T47D (cell line): ENCODE measurements at regions not wholly inside any gene's neighbourhood (a gene's known extent, or its start where the extent isn't known, plus 50 kb on each side); places are given as distances from the start of the nearest gene placed in this dataset.

Source experiments
- DNase-seq, 2 experiments: peaks; one replicate each; pipeline versions ENCODE4 v3.0.0 to v3.0.0-alpha.2; 2011 to 2012; ENCODE audit warnings: low read depth in 1 of 2, low spot score in 1 of 2
- JUND ChIP-seq: IDR thresholded peaks from 2 replicates; pipeline ENCODE4 v1.6.1; 2012; ENCODE audit warnings: low read depth
- in situ Hi-C: cut with HindIII; loops from 2 replicates; pipeline ENCODE4 v1.10.0; 2016; ENCODE audit warnings: low sequenced_read_pairs, low pct_unique_long_range_greater_than_20kb

DNA sequence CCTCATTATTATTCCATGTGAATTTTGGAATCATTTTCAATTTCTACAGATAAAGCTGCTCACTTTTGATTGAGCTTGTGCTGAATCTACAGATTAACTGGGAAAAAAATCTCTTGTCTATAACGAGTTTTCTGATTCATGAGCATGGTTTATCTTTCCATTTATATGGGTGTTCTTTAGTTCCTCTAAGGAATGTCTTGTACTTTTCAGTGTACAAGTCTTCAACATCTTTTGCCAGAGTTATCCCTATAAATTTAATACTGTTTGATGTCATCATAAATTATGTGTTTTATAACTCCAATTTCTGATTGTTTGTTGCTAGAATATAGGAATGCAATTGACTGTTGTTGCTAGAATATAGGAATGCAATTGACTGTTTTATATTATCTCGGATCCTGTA is 533.8 kb downstream of the OLFM4 start:
- in situ Hi-C loops, result no loop called here

DNA sequence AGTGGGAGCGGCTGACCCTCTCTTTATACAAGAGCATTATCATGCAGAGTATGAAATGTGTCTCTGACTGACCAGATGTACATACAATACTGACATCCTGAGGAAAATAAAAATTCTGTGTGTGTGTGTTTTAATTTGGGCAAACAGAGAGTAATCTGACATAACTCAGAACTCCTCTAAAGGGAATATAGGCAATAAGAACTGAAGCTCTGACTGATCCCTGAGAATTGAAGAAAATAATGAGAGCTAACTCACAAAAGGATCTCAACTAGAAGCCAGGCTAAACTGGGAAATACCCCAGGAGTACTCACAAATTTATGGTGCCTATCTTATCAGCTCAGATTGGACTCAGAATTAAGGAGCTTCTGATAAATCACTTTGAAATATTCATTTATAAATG is 539.9 kb downstream of the OLFM4 start:
- no peak for TF ChIP-seq JUND
- in situ Hi-C loops, result no loop called here
- DNase-seq, result no peak

More for the DNA sequence above, 533.8 kb downstream of the OLFM4 start:
- TF ChIP-seq JUND, result no peak
- no peak for DNase-seq

DNA sequence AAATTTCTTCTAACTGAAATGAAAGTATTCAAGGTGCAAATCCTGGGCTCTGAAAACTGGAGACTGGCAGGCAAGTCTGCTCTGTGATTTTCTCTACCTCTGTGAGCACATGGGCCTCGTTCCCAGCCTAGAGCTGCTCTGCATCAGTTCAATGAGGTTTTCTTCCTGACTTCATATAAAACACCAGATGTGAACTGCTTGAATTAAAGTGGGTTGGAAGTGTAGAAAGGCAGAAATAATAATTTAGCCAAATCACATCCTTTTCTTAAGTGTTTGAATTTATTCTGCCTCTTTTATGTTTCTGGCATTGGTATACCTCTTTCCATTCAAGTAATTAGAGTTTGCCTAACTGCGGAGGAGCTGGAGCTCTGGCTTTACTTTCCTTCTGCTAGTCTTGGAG is 540.8 kb downstream of the OLFM4 start:
- in situ Hi-C loops, result no loop called here
- no peak for DNase-seq
- no peak for TF ChIP-seq JUND

DNA sequence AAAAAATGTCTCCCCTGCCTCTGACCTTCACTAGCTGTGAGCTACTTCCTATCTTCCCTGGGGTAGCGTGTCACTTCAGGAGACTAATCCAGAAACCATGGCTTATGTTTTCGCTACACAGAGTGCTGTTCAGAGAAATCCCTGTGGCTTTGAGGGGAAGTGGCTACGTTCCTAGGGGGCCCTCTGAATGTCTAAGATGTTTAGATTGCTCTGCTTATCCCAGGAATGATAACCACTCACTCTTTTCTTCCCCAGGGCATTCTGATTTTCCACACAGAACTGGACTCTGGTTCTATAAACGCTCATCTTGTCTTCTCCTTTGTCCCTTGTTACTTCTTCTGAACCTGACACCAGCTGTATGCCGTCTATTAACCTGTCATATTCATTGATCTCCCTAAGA is 572.5 kb downstream of the OLFM4 start:
- DNase-seq, result no peak
- in situ Hi-C loops, result no loop called here
- TF ChIP-seq JUND, result no peak

DNA sequence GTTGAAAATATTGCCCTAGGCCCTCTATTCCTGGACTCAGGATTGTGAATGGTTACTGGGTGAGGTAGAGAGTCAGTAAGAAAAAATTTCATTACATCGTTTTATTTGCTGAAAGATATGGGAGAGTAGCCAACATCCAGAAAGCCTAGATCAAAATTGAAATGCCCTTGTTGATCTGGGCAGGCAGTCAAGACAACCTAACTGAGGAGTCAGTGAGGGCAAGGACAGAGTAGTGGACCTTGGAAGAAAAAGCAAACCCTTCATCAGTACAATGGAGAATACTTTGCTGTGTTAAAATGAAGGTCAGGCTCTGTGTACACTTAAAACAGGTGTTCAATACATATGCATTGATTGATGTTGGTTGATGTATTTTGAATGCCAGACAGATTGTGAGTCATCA is 576.7 kb downstream of the OLFM4 start:
- no peak for TF ChIP-seq JUND
- in situ Hi-C loops, result no loop called here
- DNase-seq, result no peak

DNA sequence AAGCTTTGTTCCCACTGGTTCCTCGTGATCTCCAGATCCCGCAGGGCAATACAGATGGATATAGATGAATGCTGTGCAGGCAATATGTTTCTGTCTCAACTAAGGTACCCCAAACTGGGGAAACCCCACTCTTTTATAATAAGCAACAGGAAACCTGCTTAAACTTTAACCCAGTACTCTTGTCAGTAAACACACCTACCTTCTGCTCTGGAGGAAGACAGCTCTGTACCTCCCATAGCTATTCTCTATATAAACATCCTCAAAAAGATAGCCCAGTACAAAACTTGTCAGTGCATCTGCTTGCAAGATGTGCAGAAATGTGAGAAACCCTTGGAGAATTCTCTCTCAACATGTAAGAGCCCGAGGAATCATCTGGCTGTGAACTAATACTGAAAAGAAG is 583.6 kb downstream of the OLFM4 start:
- no peak for TF ChIP-seq JUND
- in situ Hi-C loops, result no loop called here
- no peak for DNase-seq

DNA sequence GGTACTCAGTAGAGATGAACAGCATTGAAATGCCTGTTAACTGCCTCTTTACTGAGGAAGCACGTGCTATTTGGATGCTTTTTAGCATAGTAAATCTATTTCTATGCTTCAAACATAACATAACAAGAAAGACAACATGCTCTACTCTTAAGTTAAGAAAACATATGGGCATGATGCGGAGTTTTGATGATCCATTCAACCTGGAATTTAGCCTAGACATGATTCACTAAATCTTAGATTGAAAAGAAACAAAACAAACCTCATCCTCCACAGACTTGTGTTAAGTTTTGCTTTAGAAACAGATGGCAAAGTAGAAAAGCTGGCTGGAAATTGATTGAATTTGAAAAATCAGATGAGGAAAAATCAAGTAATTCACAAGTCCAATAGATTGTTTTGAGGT is 593.8 kb downstream of the OLFM4 start:
- TF ChIP-seq JUND, result no peak
- no peak for DNase-seq
- in situ Hi-C loops, result no loop called here

DNA sequence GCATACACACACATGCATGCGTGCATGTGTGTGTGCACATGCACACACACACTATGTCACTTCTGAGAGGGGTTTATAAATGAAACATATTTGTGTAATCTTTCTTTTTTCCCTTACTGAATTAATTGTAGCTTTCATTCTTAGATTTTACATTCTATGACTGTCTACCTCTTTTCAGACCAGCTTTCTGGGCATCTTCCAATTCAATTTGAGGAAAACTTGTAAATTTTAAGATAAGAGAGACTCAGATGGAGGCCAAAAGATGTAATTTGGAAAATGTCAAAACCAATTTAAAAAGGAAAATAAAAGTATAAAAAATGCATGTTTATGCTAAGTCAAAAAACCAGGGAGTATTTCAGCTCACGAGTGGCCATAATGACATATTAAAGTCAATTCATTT is 594.5 kb downstream of the OLFM4 start:
- no peak for TF ChIP-seq JUND
- in situ Hi-C loops, result no loop called here
- no peak for DNase-seq

DNA sequence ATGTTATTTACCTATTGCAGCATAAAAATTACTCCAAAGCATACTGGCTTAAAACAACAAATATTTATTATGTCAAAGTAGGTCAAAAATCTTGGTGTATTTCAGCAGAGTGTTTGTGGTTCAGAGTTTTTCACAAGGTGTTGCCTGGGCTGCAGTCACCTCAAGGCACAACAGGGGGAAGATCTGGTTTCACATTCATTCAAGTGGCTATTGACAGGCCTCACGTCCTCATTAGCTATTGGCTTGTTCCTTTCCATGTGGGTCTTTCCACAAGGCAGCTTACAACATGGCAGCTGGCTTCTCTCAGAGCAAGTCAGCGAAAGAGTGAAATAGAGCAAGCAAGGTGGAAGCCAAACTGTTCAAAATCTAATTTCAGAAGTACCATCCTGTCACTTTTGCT is 602.9 kb downstream of the OLFM4 start:
- in situ Hi-C loops, result no loop called here
- no peak for TF ChIP-seq JUND
- DNase-seq, result no peak

DNA sequence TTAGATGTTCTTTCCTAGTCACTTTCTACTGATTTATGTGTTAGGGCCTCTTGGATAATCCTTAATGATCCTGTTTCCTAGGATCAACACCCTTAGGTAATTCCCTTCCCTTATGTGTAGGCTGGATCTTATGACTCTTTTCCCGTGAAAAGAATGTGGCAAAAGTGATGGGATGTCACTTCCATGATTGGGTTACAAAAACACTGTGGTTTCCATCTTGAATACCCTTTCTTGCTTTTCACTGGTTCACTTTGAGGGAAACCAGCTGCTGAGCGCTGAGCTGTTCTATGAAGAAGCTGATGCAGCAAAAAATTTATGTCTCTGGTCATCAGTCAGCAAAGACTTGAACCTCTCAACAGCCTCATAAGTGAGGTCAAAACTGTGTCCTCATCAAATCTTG is 609.4 kb downstream of the OLFM4 start:
- TF ChIP-seq JUND, result no peak
- no peak for DNase-seq
- in situ Hi-C loops, result no loop called here

DNA sequence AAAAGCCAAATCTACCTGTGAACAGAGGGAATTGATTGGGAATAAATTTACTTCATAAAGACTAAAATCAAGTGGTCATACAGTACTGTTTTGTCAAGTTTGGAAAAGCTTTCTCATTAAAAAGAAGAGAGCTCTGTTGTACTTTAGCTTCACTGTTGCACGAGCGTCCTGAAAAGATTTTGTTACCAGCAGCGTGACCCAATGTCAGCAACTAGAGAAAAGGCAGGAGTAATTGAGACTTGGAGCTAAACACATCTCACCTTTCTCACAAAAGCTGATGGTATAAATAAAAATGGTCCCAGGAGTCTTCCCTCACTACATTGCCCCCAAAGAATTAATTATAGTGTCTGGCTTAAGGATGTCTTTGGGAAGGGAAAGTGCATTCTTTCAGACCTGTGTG is 613.7 kb downstream of the OLFM4 start:
- no peak for TF ChIP-seq JUND
- in situ Hi-C loops, result no loop called here
- no peak for DNase-seq

DNA sequence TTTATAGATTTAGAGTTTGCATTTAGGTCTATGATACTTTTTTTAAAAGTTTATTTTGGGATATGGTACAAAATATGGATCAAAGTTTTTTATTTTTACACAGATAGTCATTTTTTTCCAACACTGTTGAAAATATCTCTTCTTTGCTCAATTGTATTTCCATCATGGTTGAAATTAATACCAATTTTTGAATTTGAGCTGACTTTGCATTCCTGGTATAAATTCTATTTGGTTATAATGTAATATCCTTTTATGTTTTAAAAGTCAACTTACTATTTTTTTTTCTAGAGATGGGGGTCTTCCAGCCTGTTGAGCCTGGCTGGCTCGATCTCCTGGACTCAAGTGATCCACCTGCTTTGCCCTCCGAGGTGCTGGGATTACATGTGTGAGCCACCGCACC is 620.1 kb downstream of the OLFM4 start:
- no peak for DNase-seq
- TF ChIP-seq JUND, result no peak
- in situ Hi-C loops, result no loop called here

DNA sequence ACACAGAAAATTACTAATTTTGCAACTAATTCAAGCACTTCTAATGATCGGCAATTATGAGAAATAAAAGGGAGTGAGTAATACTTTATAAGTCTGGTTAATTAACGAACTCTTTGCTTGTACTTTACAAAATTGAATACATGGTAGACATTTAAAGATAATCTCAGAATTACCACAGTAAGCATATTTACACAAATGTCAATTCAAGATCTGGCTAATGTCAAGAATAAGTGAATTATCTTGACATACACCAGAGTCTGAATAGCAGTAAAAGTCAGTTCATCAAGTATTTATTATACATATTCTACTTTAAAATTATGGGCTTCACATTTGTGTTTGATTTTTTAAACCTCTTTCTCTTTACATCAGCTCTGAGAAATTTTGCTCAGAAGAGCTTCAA is 643.4 kb downstream of the OLFM4 start:
- DNase-seq, result no peak
- TF ChIP-seq JUND, result no peak

DNA sequence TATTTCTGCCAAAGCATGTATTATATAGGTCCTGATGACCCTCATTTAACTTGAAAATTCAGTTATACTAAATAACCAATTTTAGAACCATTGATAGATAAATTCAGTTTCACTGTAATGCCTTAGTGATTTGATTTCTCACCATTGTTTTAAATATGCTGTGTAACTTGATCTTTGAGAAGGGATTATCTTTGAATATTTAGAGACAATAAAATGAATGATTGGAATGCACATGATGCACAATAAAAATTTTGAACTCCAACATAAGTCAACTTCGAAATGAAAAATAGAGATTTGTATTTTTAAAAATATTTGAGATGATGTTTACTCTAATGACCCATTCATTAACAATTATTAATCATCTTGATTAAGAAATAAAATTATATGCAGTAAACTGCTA is 654.5 kb downstream of the OLFM4 start:
- in situ Hi-C loops, result no loop called here
- DNase-seq, result no peak
- no peak for TF ChIP-seq JUND

More for the DNA sequence above, 643.4 kb downstream of the OLFM4 start:
- in situ Hi-C loops, result no loop called here

DNA sequence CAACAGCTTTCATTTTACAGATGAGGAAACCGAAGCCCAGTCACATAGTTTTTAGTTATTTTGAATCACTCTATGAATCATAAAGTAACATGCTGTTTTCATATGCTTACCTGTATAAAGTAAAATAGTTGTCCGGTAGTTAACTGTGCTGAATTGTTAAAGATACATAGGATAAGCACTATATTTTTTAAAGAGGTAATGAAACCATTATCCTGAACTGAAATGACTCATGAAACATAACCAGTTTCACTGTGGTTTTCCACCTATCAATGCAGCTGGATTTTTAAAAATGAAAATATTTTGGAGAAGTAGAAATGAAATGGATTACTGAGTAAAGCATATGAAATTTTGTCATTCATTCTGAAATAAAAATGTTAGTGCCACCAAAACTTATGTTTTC is 655.0 kb downstream of the OLFM4 start:
- no peak for TF ChIP-seq JUND
- in situ Hi-C loops, result no loop called here
- DNase-seq, result no peak
